Glutamatergic neuron (in vitro differentiated cells): ENCODE measurements at regions not wholly inside any gene's neighbourhood (a gene's known extent, or its start where the extent isn't known, plus 50 kb on each side); places are given as distances from the start of the nearest gene placed in this dataset.

ENCODE experiments used
- DNase-seq: peaks from one replicate; pipeline ENCODE4 v3.0.0; 2022
- H3K27ac Mint-ChIP-seq: one replicate; pipeline ENCODE4 v1.8.0; 2020; ENCODE audit warnings: mild to moderate bottlenecking, mixed read lengths, inconsistent platforms; ENCODE audit not compliant: unreplicated experiment
- H3K27me3 Mint-ChIP-seq: one replicate; pipeline ENCODE4 v1.8.0; 2020; ENCODE audit warnings: mild to moderate bottlenecking, moderate library complexity, mixed read lengths, inconsistent platforms; ENCODE audit not compliant: unreplicated experiment
- H3K36me3 Mint-ChIP-seq: one replicate; pipeline ENCODE4 v1.8.0; 2020; ENCODE audit warnings: mild to moderate bottlenecking, mixed read lengths, inconsistent platforms; ENCODE audit not compliant: unreplicated experiment
- H3K4me1 Mint-ChIP-seq: one replicate; pipeline ENCODE4 v1.8.0; 2020; ENCODE audit warnings: mild to moderate bottlenecking, low read depth, mixed read lengths, inconsistent platforms; ENCODE audit not compliant: unreplicated experiment
- H3K4me3 Mint-ChIP-seq: one replicate; pipeline ENCODE4 v1.8.0; 2020; ENCODE audit warnings: mild to moderate bottlenecking, mixed read lengths, inconsistent platforms; ENCODE audit not compliant: unreplicated experiment
- H3K9me3 Mint-ChIP-seq: one replicate; pipeline ENCODE4 v1.8.0; 2020; ENCODE audit warnings: mild to moderate bottlenecking, moderate library complexity, mixed read lengths, inconsistent platforms; ENCODE audit not compliant: unreplicated experiment
- CTCF ChIP-seq: fragments of 200-600 bp; sonication (generic); IDR thresholded peaks from one replicate; pipeline ENCODE4 v1.5.0; 2021; ENCODE audit not compliant: partially characterized antibody, unreplicated experiment

GRCh38 chr13:72530471-72530870 lies 197.0 kb downstream of the MZT1 start:
- H3K36me3 Mint-ChIP-seq, result peaks cover 5% of the 10 kb centered on the region
- peaks cover 5% of the 10 kb centered on the region for H3K27me3 Mint-ChIP-seq
- peaks cover 8% of the 10 kb centered on the region for H3K9me3 Mint-ChIP-seq
- no peak overlapping the region for H3K4me3 Mint-ChIP-seq
- H3K27ac Mint-ChIP-seq, result no peak overlapping the region
- TF ChIP-seq CTCF, result no peak
- H3K4me1 Mint-ChIP-seq, result peaks cover 55% of the 10 kb centered on the region
- DNase-seq, result no peak

GRCh38 chr13:72527333-72527732 lies 200.1 kb downstream of the MZT1 start:
- no peak for DNase-seq
- Mint-ChIP-seq H3K9me3 (peaks cover 7% of the 10 kb centered on the region), H3K36me3 (peaks cover 5% of the 10 kb centered on the region), H3K27me3 (no peaks in the 10 kb centered on the region), H3K4me1 (peaks cover 42% of the 10 kb centered on the region), H3K27ac (no peak overlapping the region), H3K4me3 (no peak overlapping the region)
- no peak for TF ChIP-seq CTCF

GRCh38 chr13:72523593-72523992 lies 203.8 kb downstream of the MZT1 start:
- H3K4me3 Mint-ChIP-seq, result no peak overlapping the region

GRCh38 chr13:72523049-72523448 lies 204.4 kb downstream of the MZT1 start:
- peak overlapping the region; percentile 87 for H3K27ac Mint-ChIP-seq
- no peaks in the 10 kb centered on the region for H3K27me3 Mint-ChIP-seq
- H3K36me3 Mint-ChIP-seq, result peaks cover 5% of the 10 kb centered on the region
- no peak for DNase-seq
- peaks cover 18% of the 10 kb centered on the region for H3K4me1 Mint-ChIP-seq
- H3K9me3 Mint-ChIP-seq, result peaks cover 2% of the 10 kb centered on the region
- H3K4me3 Mint-ChIP-seq, result peak overlapping the region; percentile 45
- TF ChIP-seq CTCF, result no peak

More at GRCh38 chr13:72523593-72523992, 203.8 kb downstream of the MZT1 start:
- TF ChIP-seq CTCF, result no peak
- H3K27ac Mint-ChIP-seq, result peak overlapping the region; percentile 87
- DNase-seq, result no peak
- peaks cover 21% of the 10 kb centered on the region for H3K4me1 Mint-ChIP-seq
- peaks cover 5% of the 10 kb centered on the region for H3K36me3 Mint-ChIP-seq
- no peaks in the 10 kb centered on the region for H3K27me3 Mint-ChIP-seq
- peaks cover 2% of the 10 kb centered on the region for H3K9me3 Mint-ChIP-seq

GRCh38 chr13:72521940-72522661 lies 205.3 kb downstream of the MZT1 start:
- H3K4me3 Mint-ChIP-seq, result no peak overlapping the region
- peaks cover 2% of the 10 kb centered on the region for H3K9me3 Mint-ChIP-seq
- peaks cover 4% of the 10 kb centered on the region for H3K36me3 Mint-ChIP-seq
- TF ChIP-seq CTCF, result no peak
- no peaks in the 10 kb centered on the region for H3K27me3 Mint-ChIP-seq
- H3K27ac Mint-ChIP-seq, result peak overlapping the region; percentile 87
- no peak for DNase-seq
- peaks cover 14% of the 10 kb centered on the region for H3K4me1 Mint-ChIP-seq
